K562 (cell line): ENCODE measurements at regions not wholly inside any gene's neighbourhood (a gene's known extent, or its start where the extent isn't known, plus 50 kb on each side); places are given as distances from the start of the nearest gene placed in this dataset.

Experiments
- CTCF ChIP-seq, 3 experiments: IDR thresholded peaks in 2 of 3; conservative IDR thresholded peaks in 1 of 3; 2 replicates each; pipeline ENCODE4 v1.5.1; 2011 to 2012; ENCODE audit warnings: low read length in 3 of 3, mild to moderate bottlenecking in 3 of 3, control low read depth in 2 of 3, improper control_type of control experiment in 1 of 3, inconsistent platforms in 1 of 3, low read depth in 1 of 3, mixed read lengths in 1 of 3, moderate library complexity in 1 of 3; ENCODE audit not compliant: insufficient read depth in 2 of 3
- GMEB1 ChIP-seq: fragments of 250-450 bp; sonication (Bioruptor Pico); IDR thresholded peaks from 2 replicates; pipeline ENCODE4 v1.4.0; 2020; ENCODE audit warnings: mild to moderate bottlenecking
- KAT2B ChIP-seq: IDR thresholded peaks from one replicate; pipeline ENCODE4 v1.6.1; 2012; ENCODE audit warnings: low read depth, mild to moderate bottlenecking, control low read depth, inconsistent platforms, low read length, moderate library complexity
- PHF20 ChIP-seq: fragments of 450-650 bp; IDR thresholded peaks from 2 replicates; pipeline ENCODE4 v1.6.1; 2018; ENCODE audit not compliant: partially characterized antibody
- POLR2A ChIP-seq: fragments of 450-650 bp; conservative IDR thresholded peaks from 2 replicates; pipeline ENCODE4 v1.6.1; 2016
- POLR2AphosphoS2 ChIP-seq: IDR thresholded peaks from 2 replicates; pipeline ENCODE4 v1.6.1; 2012; ENCODE audit warnings: low read length, improper control_type of control experiment
- POLR2AphosphoS5 ChIP-seq: IDR thresholded peaks from 2 replicates; pipeline ENCODE4 v1.6.1; 2011; ENCODE audit warnings: mild to moderate bottlenecking, low read depth, low read length, moderate library complexity; ENCODE audit not compliant: control insufficient read depth, insufficient read depth
- PURB ChIP-seq: sonication (generic); formaldehyde crosslinking; IDR thresholded peaks from 2 replicates; pipeline ENCODE4 v1.9.0; 2021; ENCODE audit warnings: low read depth, mild to moderate bottlenecking, missing genetic modification reagents
- U2AF1 ChIP-seq: fragments of 200-400 bp; formaldehyde crosslinking; optimal IDR thresholded peaks from 2 replicates; pipeline ENCODE3; 2017; ENCODE audit warnings: mild to moderate bottlenecking, low read depth, low read length, moderate library complexity
- ZFP1 ChIP-seq: fragments of 450-650 bp; formaldehyde crosslinking; IDR thresholded peaks from 2 replicates; pipeline ENCODE4 v1.4.0; 2020; ENCODE audit warnings: mild to moderate bottlenecking, mixed read lengths
- ZNF134 ChIP-seq: fragments of 250-450 bp; sonication (Bioruptor Pico); conservative IDR thresholded peaks from 2 replicates; pipeline ENCODE4 v1.4.0; 2020

- TF ChIP-seq GMEB1 (CRISPR knock-in tag) (no peak), KAT2B (no peak), POLR2AphosphoS2 (no peak), ZNF134 (CRISPR knock-in tag) (no peak), PURB (no peak), ZFP1 (no peak), POLR2A (no peak), PHF20 (no peak), U2AF1 (no peak), CTCF (IDR thresholded peaks at IDR 0.05 in 2 of 3, conservative IDR thresholded peaks at IDR 0.05 in 1 of 3; ENCODE audit: insufficient read depth in 2 of 3, low read depth in 1 of 3, low read length in 3 of 3) (no peak), POLR2AphosphoS5 (no peak)
These were observed 196.9 kb downstream of the KITLG start for GRCh38 chr12:88383405-88383804.
